ENCODE measurements at regions not wholly inside any gene's neighbourhood (a gene's known extent, or its start where the extent isn't known, plus 50 kb on each side); places are given as distances from the start of the nearest gene placed in this dataset.

DNA sequence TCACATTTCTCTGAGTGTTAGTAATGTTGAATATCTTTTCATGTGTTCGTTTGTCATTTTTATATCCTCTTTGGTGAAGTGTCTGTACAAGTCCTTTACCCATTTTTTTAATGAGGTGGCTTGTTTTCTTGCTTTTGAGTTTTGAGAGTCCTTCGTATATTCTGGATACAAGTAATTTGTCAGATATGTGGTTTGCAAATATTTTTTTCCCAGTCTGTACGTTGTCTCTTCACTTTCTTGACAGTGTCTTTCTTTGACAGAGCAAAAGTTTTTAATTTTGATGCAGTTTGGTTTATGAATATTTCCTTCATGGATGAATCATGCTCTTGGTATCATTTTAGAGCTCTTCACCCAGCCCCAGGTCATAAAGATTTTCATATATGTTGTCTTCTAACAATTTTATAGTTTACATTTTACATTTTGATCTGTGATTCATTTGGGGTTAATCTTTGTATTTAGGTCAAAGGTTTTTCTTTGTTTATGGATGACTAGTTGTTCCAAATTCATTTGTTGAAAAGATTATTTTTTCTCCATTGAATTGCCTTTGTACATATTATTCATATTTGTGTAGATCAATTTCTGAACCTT is 152.5 kb downstream of the MRPL14 start:
- peaks cover 2% of the 10 kb centered on the region for H3K4me1 Mint-ChIP-seq
- no peak for DNase-seq
- no peaks in the 10 kb centered on the region for H3K9me3 Mint-ChIP-seq
- no peak overlapping the region for H3K4me3 Mint-ChIP-seq
- H3K27me3 Mint-ChIP-seq: peaks cover 44% of the 10 kb centered on the region
- intact Hi-C loops (cut with micrococcal nuclease): no loop called here
- H3K36me3 Mint-ChIP-seq (ENCODE audit: low read depth): no peaks in the 10 kb centered on the region
- no peak overlapping the region for H3K27ac Mint-ChIP-seq

DNA sequence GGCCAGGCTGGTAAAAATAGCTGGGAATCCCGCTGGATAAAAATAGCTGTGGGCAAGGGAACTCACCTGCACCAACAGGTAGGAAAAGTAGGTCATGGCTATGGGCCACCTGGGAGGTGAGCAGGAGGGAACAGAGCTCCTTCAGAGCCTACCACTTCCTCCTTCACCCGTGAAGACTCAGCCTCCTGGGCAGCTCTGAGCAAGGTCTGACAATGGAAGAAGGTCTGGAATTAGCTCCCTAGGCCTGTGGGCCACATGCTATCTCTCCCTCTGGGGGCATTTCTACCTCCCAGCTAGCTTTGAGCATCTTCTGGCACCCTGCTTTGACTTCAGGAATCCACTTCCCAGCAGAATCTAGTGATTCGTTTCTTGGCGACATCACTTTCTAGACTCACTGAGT is 153.9 kb downstream of the MRPL14 start:
- DNase-seq: no peak
- no peaks in the 10 kb centered on the region for H3K36me3 Mint-ChIP-seq (ENCODE audit: low read depth)
- no peaks in the 10 kb centered on the region for H3K9me3 Mint-ChIP-seq
- peaks cover 2% of the 10 kb centered on the region for H3K4me1 Mint-ChIP-seq
- H3K27ac Mint-ChIP-seq: no peak overlapping the region
- intact Hi-C loops (cut with micrococcal nuclease): no loop called here
- H3K27me3 Mint-ChIP-seq: peaks cover 42% of the 10 kb centered on the region
- no peak overlapping the region for H3K4me3 Mint-ChIP-seq

DNA sequence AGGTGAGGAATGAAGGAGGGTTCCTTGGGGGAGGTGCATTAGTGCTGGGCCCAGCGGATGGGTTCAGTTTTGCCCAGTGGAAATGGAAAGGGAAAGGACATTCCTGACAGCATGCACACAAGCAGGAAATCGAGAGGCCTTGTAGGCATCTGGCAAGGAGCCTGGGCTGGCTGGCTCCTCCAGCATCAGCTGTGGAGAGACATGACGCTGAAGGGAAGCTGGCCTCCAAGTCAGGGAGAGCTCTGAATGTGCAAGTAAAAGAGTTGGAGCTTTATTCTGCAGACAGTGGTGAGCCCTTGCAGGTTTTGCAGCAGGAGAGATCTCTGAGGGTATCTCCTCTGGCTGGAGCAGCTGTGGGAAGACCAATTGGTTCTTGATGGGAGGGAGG is 154.3 kb downstream of the MRPL14 start:
- intact Hi-C loops (cut with micrococcal nuclease): no loop called here
- H3K36me3 Mint-ChIP-seq (ENCODE audit: low read depth): no peaks in the 10 kb centered on the region
- no peak for DNase-seq
- H3K27me3 Mint-ChIP-seq: peaks cover 41% of the 10 kb centered on the region
- H3K27ac Mint-ChIP-seq: no peak overlapping the region
- peaks cover 2% of the 10 kb centered on the region for H3K4me1 Mint-ChIP-seq
- no peak overlapping the region for H3K4me3 Mint-ChIP-seq
- H3K9me3 Mint-ChIP-seq: no peaks in the 10 kb centered on the region

DNA sequence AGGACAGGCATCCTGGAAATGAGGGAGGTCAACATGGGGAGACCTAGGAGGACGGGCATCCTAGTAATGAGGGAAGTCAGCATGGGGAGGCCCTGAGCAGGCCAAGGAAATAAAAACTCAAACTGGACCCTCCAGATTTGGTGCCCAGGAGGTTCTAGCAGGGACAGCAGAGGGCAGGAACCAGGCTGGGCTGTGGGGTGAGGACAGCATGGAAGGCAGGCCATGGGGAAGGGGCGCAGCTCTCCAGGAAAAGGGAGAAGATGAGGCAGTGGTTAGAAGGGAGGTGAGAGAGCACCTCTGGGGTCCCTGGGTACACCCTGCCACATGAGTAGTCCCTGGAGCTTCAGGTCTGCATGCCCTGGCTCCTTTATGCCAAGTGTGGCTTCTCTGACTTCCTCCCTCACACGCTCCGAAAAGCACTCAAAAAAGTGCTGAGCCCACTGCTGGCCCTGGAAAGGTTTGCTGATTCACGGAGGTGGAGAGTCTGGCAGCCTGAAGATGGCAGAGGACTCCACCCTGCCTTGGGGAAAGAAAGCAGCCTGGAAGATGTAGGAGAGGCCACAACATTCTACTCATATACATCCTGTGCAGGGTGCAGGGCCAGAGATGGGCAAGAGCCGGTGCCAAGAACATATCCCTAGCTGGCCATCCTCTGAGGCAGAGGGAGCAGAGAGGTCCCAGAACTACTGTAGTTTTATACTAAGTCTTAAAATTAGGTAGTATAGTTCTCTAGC is 154.9 kb downstream of the MRPL14 start:
- peaks cover 37% of the 10 kb centered on the region for H3K27me3 Mint-ChIP-seq
- no peak overlapping the region for H3K27ac Mint-ChIP-seq
- no peak overlapping the region for H3K4me3 Mint-ChIP-seq
- H3K36me3 Mint-ChIP-seq (ENCODE audit: low read depth): no peaks in the 10 kb centered on the region
- intact Hi-C loops (cut with micrococcal nuclease): no loop called here
- H3K4me1 Mint-ChIP-seq: peaks cover 1% of the 10 kb centered on the region
- no peaks in the 10 kb centered on the region for H3K9me3 Mint-ChIP-seq
- DNase-seq: no peak

DNA sequence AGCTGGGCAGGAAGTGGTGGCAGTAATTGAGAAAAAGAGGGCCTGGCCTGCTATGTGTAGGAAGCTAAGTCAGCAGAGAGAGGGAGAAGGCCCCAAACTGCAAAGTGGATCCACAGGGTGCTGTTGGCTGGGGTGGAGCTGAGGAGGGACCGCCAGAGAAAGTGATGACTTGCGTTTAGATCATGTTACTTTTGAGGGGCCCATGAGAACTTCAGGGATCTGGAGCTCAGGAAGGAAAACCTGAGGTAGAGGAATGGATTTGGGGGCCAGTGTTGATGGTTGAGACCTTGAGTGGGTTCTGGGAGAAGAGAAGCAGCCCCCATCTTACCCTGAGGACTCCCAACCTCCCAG is 155.5 kb downstream of the MRPL14 start:
- Mint-ChIP-seq H3K36me3 (ENCODE audit: low read depth) (no peaks in the 10 kb centered on the region), H3K27me3 (peaks cover 36% of the 10 kb centered on the region), H3K9me3 (no peaks in the 10 kb centered on the region), H3K4me1 (no peaks in the 10 kb centered on the region), H3K4me3 (no peak overlapping the region), H3K27ac (no peak overlapping the region)
- intact Hi-C loops (cut with micrococcal nuclease): no loop called here
- no peak for DNase-seq

DNA sequence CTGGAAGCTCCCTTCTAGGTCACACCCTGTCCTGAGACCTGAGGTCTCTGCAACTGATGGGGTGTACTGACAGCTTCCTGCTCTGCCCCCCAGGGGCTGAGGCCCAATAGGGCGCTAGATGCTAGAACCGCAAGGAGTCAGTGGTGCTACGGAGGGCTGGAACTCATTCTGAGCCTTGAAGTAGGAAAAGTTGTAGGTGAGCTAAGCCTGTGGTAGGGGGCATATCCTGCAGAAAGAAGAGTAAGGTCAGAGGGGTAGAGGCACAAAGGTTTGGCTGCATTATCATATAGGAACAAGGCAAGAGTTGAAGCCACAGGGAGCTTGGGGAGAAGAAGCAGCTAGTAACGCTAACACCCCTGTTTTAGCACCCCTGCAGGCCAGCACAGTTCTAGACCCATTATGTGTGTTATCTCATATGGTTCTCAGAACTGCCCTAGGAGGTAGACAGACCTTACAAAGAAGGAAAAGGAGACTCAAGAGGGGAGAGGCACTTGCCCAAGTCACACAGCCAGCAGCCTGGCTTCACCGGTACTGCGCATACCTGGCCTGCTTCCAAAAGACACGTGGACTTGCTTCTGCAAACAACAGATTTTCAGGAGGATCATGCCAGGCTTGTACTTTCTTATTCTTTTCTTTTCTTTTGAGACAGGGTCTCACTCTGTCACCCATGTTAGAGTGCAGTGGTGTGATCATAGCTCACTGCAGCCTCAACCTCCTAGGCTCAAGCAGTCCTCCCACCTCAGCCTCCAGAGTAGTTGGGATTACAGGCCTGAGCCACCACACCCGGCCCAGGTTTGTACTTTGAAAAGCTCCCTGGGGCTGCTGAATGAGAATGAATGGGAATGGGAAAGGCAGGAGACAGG is 156.1 kb downstream of the MRPL14 start:
- Mint-ChIP-seq H3K27me3 (peaks cover 32% of the 10 kb centered on the region), H3K9me3 (no peaks in the 10 kb centered on the region), H3K4me1 (no peaks in the 10 kb centered on the region), H3K36me3 (ENCODE audit: low read depth) (no peaks in the 10 kb centered on the region), H3K4me3 (no peak overlapping the region), H3K27ac (no peak overlapping the region)
- intact Hi-C loops (cut with micrococcal nuclease): no loop called here
- no peak for DNase-seq

DNA sequence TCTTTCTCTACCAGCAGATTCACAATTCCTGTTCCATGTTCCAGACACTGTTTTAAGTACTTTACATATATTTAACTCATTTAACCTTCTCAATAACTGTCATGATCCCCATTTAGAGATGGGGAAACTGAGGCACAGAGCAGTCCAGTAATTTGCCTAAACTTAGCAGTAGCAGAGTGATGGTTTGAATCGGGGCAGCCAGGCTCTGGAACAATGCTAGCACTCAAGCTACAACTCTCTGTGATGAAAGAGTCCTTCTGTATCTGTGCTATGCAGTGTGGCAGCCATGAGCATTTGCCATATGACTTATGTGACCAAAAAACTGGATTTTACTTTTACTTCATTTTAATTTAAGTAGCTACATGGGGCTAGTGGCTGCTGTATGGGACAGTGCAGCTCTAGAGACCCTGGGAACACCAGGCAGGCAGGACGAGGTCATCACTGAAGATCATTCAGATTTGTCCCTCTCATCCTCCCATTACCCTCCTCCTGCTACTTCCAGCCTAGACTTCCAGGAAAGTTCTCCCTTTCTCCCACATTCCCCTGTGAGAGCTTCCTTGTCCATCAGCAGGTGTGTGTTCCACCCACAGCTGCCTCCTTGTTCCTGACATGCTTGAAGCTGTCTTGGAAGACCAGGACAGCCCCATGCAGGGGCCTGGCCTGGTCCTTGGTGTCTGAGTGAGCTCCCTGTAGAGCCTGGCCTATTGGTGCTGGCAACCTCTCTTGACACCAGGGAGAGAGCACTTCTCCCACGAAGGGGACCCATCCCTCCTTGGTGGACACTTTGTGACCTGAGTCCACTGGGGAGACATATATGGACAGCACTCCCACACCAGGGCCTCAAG is 157.0 kb downstream of the MRPL14 start:
- no peak for DNase-seq
- Mint-ChIP-seq H3K27me3 (peaks cover 27% of the 10 kb centered on the region), H3K9me3 (no peaks in the 10 kb centered on the region), H3K4me1 (no peaks in the 10 kb centered on the region), H3K4me3 (no peak overlapping the region), H3K36me3 (ENCODE audit: low read depth) (no peaks in the 10 kb centered on the region), H3K27ac (no peak overlapping the region)
- intact Hi-C loops (cut with micrococcal nuclease): no loop called here

DNA sequence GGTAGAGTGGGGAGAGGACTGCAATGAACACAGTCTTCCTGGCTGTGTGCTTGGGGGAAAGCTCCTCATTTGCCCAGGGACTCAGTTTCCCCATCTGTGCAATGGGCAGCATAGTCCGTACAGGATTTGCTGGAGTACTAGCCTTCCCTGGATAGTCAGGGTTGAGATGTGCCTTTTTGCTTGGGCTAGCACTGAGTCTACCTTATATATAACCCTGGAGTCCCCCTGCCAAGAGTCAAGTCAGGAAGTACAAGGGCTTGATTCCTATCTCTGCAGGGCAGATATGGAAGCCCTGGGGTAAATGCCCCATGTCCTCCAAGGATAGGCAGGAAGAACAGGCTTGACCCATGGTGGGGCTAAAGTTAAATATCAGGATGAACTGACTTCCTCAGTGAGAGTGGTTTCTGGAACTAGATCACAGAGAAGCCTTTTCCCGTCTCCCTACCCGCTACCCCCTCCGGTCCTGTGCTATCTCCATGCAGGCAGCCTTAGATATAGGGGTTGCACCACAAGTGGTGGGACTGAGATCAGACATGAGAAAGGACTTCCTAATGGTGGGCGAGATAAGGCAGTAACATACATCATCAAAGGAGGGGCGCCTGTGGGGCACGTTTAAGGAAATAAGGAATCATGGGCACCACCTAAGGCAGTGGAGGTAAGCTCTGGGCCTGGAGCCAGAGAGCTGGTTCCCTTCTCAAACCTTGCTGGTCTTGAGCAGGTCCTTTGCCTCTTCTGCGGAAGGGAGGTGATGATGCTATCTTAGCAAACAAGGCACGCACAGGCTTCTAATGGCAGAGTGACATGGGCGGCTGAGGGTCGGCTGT is 157.9 kb downstream of the MRPL14 start:
- Mint-ChIP-seq H3K4me1 (no peaks in the 10 kb centered on the region), H3K27ac (no peak overlapping the region), H3K27me3 (peaks cover 20% of the 10 kb centered on the region), H3K36me3 (ENCODE audit: low read depth) (no peaks in the 10 kb centered on the region), H3K4me3 (no peak overlapping the region), H3K9me3 (no peaks in the 10 kb centered on the region)
- DNase-seq: no peak
- intact Hi-C loops (cut with micrococcal nuclease): no loop called here

DNA sequence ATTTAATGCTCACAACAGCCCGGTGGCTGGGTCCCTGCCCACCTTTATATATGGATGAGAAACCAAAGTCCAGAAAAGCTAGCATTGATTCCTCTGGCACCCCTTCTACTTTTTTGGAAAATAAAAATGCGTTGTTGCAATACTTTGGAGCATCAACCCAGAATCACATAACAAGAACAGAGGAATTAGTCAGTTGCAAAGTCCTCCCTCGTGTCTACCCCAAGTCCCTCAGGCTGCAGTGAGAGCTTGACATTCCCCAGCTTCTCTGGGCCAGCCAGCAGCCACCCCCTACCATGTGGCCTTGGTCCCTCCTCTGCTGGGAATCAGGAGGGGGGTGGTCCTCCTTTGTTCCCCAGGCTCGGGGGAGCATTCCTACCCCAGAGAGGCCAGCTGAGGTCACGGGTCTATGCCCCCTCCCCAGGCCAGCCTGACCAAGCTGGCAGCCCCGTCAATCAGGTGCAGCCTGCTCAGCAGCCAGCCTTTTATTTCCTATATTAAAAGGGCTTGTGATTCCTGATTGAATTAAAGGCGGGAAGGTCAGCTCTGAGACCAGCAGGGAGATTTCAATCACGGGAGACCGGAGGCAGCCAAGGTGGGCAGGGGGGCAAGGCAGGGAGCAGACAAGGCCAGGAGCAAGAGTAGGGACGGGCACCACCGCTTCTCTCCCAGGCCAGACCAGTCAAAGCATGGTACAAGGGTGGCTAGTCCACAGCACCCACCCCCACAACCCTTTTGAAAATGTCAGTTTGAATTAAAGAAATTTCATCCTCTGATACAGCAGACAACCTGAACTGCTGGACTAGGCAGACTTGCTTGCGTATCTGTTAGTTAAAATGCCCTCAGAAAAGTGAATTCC is 158.9 kb downstream of the MRPL14 start:
- DNase-seq: no peak
- intact Hi-C loops (cut with micrococcal nuclease): no loop called here
- H3K36me3 Mint-ChIP-seq (ENCODE audit: low read depth): no peaks in the 10 kb centered on the region
- H3K27ac Mint-ChIP-seq: no peak overlapping the region
- H3K4me1 Mint-ChIP-seq: no peaks in the 10 kb centered on the region
- no peaks in the 10 kb centered on the region for H3K9me3 Mint-ChIP-seq
- H3K27me3 Mint-ChIP-seq: peaks cover 11% of the 10 kb centered on the region
- no peak overlapping the region for H3K4me3 Mint-ChIP-seq

DNA sequence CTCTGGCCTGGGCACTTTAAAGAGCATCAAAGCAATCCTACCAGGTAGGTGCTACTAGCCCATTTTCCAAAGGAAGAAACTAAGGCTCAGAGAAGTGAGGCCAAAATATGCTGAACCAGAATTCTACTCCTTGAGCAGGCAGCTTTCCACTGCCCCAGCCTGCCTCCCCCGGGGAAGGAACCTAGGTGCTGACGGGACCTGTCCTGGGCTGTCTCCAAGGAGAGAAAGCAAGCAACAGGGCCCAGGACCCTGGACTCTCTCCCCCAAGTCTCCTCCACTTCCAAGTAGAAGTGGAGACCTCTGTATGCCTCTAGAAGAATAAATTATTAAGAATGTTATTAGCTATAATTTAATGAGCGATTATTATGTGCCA is 159.5 kb downstream of the MRPL14 start:
- Mint-ChIP-seq H3K4me1 (no peaks in the 10 kb centered on the region), H3K36me3 (ENCODE audit: low read depth) (no peaks in the 10 kb centered on the region), H3K4me3 (no peak overlapping the region), H3K9me3 (no peaks in the 10 kb centered on the region), H3K27me3 (peaks cover 10% of the 10 kb centered on the region), H3K27ac (no peak overlapping the region)
- intact Hi-C loops (cut with micrococcal nuclease): no loop called here
- DNase-seq: no peak

DNA sequence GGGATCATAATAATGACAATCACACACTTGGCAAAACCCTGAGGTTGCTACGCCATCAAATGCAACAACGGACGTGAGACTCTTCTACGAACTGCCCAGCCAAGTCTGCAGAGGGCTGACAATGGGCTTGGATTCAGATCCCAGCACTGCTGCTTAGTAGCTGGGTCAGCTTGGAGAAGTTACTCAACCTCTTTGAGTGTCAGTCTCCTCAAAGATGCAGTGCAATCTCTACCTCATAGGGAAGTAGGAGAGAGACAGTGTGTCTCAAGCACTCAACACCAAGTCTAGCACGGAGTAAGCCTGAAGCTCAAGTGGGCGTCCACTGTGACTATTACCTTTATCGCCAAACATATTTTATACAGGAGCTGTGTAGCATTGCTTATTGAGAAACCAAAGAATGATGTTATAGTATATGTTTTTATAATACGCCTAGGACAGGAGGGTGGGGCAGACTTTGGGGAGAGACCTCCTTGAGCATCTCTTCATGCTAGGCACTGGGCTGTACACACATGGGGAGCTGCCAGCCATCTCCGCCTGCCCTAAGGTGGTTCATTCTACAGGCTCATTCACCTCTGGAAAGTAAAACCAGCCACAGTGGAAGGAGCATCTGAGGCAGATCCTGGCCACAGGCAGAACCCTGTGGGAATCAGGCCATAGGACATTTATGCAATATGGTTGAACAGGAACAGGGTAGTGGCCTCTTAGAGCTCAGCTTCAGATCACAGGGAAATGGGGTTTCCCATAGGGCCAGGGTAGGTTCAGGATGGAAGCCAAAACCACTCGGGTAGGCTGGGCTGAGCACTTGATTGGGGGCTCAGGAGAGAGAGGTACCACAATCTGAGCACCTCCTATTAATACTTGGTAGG is 160.2 kb downstream of the MRPL14 start:
- H3K4me3 Mint-ChIP-seq: no peak overlapping the region
- no peaks in the 10 kb centered on the region for H3K4me1 Mint-ChIP-seq
- no peak overlapping the region for H3K27ac Mint-ChIP-seq
- intact Hi-C loops (cut with micrococcal nuclease): no loop called here
- no peak for DNase-seq
- H3K9me3 Mint-ChIP-seq: no peaks in the 10 kb centered on the region
- no peaks in the 10 kb centered on the region for H3K36me3 Mint-ChIP-seq (ENCODE audit: low read depth)
- H3K27me3 Mint-ChIP-seq: peaks cover 9% of the 10 kb centered on the region

DNA sequence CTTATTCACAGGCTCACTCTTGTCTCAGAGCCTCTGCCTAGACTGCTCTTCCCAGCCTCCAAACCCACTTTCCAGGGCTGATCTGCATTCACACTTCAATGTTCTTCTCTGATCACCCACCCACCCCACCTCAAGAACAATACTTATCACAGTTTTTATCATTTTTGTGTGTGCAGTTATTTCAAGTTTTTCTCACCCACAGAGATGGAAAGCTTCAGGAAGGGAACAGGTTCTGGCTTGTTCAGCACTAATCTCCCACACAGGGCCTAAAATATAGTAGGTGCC is 160.9 kb downstream of the MRPL14 start:
- H3K4me1 Mint-ChIP-seq: no peaks in the 10 kb centered on the region
- no peak for DNase-seq
- intact Hi-C loops (cut with micrococcal nuclease): no loop called here

More for the DNA sequence above, 160.9 kb downstream of the MRPL14 start:
- no peaks in the 10 kb centered on the region for H3K9me3 Mint-ChIP-seq
- H3K27me3 Mint-ChIP-seq: peaks cover 14% of the 10 kb centered on the region
- no peak overlapping the region for H3K27ac Mint-ChIP-seq
- no peak overlapping the region for H3K4me3 Mint-ChIP-seq
- no peaks in the 10 kb centered on the region for H3K36me3 Mint-ChIP-seq (ENCODE audit: low read depth)
